GM12873 (cell line): ENCODE measurements at regions not wholly inside any gene's neighbourhood (a gene's known extent, or its start where the extent isn't known, plus 50 kb on each side); places are given as distances from the start of the nearest gene placed in this dataset.

Source experiments
- TF ChIP-seq, protein P1 (sequence below): IDR thresholded peaks from 2 replicates; pipeline ENCODE4 v1.5.1; 2012; ENCODE audit warnings: low read depth, mild to moderate bottlenecking, moderate library complexity, low read length, control low read depth; ENCODE audit not compliant: insufficient read depth; ENCODE audit errors: missing control alignments

DNA sequence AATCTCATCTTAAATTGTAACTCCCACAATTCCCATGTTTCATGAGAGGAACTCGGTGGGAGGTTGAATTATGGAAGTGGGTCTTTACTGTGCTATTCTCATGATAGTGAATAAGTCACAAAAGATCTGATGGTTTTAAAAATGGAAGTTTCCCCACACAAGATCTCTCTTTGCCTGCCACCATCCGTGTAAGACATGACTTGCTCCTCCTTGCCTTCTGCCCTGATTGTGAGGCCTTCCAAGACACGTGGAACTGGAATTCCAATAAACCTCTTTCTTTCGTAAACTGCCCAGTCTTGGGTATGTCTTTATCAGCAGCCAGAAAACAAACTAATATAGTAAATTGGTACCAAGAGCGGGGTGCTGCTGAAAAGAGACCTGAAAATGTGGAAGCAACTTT, 761.6 kb upstream of the RGS18 start:
- TF ChIP-seq, protein P1, sequence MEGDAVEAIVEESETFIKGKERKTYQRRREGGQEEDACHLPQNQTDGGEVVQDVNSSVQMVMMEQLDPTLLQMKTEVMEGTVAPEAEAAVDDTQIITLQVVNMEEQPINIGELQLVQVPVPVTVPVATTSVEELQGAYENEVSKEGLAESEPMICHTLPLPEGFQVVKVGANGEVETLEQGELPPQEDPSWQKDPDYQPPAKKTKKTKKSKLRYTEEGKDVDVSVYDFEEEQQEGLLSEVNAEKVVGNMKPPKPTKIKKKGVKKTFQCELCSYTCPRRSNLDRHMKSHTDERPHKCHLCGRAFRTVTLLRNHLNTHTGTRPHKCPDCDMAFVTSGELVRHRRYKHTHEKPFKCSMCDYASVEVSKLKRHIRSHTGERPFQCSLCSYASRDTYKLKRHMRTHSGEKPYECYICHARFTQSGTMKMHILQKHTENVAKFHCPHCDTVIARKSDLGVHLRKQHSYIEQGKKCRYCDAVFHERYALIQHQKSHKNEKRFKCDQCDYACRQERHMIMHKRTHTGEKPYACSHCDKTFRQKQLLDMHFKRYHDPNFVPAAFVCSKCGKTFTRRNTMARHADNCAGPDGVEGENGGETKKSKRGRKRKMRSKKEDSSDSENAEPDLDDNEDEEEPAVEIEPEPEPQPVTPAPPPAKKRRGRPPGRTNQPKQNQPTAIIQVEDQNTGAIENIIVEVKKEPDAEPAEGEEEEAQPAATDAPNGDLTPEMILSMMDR = no peak

DNA sequence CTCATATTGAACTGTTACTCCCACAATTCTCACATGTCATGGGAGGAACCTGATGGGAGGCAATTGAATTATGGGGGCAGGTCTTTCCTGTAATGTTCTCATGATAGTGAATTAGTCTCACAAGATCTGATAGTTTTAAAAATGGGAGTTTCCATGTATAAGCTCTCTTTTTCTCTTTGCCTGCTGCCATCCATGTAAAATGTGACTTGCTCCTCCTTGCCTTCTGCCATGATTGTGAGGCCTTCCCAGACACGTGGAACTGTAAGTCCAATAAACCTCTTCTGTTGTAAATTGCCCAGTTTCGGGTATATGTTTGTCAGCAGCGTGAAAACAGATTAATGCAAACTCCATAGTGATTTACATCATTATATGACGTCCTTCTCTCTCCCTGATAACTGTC, 759.7 kb upstream of the RGS18 start:
- TF ChIP-seq, protein P1 = no peak

DNA sequence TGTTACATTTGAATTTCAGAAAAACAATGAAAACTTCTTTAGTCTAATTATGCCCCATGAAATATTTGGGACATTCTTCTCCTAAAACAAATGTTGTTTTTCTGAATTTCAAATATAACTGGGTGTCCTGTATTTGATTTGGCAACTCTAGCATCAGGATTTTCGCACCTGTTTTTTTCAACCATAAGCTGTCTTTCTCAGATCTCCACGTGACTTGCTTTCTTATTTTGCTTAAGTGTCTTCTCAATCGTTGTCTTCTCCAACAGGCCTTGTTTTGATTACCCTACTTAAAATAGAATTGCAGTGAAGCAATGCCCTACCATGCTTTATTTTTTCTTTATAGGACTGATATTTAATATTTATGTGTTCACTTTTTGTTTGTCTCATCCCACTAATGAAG, 752.8 kb upstream of the RGS18 start:
- TF ChIP-seq, protein P1 = no peak

DNA sequence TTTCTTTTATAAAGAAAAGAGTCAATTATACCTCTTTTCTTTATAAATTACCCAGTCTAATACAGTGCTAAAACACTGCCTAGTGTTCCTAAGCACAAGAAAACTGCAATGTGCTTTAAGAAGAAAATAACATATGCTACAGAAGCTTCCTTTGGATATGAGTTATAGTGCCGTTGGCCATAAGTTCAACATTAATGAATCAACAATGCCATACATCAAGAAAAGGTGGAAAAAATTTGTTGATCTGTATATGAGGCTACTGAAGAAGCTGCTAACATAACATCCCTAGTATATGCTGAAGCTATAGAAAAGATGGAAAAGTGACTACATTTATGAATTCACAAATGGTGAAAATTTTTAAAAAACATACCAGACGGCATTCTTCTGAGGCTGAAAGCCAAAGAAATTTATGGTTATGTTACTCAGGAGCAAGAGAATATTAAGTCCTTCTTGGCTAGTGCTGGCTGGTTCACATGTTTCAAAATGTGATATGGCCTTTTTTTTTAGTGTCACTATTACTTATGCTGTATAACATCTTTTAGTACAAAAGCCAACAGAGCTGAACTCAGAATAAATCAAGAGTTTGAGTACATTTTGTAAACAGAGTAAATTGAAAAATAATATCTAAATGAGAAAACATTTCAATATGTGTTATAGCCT, 743.2 kb upstream of the RGS18 start:
- TF ChIP-seq, protein P1 = no peak

DNA sequence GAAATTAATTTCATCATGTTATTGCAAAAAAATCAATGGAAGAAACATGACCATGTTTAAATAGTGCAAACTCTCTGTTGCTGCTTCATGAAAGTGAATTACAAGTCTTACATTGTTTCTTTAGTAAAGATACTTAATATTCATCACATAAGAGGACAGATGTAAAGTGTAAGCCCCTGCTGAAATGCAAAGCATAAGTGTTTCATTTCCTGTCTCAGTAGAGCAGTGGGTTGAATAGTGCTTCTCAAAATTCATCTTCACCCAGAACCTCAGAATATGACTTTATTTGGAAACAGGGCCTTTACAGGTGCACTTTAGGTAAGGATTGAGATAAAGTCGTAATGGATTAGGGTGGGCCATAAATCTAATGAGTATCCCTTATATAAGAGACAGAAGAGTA, 738.4 kb upstream of the RGS18 start:
- TF ChIP-seq, protein P1 = no peak

DNA sequence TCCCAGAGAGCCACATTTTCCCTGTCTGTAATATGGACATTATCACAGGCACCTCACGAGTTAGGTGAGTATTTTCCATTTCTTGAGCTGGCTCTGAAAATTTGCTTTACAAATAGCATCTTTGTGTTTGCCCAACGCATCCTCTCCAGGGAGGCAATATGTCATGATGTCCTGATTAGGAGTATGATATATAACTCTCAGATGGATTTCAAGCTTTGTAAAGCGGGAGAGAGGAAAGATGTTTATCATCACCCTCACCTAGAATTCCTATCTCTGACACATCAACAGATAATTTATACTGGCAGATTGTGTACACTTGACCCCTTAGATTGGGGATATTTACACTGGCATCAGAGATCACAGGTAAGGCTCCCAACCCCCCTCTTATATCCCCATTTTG, 730.7 kb upstream of the RGS18 start:
- TF ChIP-seq, protein P1 = no peak

DNA sequence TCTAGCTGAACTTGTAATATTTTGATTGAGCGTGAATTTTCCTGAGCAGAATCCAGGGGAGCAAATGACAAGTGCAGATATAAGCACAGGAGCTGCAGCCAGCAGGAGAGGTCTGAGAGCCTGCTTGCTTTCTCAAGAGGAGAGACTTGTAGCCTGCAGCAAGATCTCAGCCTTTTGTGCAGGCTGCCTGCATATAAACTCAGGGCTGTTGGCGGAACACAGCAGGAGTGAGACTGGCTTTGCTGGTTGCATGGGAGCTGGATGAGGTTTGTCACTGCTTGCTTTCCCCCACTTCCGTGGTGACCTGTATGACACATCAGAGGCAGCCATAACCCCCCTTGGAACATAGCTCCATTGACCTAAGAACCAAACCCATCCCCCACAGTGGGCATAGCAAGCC, 725.4 kb upstream of the RGS18 start:
- TF ChIP-seq, protein P1 = no peak
